ENCODE measurements at regions not wholly inside any gene's neighbourhood (a gene's known extent, or its start where the extent isn't known, plus 50 kb on each side); places are given as distances from the start of the nearest gene placed in this dataset.

DNA sequence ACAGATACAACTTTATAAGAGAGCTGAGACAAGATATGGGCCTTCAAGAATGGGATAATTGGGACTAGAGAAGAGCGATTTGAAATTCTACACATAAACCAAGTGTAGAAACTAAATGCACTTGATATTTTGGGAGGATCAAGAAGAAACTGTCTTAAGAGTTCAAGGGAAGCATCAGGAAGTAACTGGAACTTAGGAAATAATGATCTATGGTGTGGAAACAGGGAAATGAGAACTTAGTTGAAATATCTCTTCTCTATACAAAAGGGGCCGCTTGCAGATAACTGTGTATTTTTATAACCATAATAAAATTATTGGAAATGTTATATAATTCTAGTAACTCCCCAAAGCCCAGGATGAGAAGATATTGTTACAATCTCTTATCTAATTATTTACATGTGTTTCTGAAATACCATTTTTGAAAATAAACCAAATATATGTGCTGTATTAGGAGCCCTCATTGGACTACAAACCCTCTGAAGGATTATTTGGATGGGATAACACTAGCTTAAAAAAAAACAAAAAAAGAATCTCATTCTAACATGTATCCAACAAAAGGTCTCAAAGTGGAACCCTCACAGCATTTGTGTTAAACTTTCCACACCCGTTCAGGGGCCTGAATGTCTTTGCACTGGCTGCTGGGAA lies 84.7 kb upstream of the FLRT2 start:
- TF ChIP-seq, protein P1, sequence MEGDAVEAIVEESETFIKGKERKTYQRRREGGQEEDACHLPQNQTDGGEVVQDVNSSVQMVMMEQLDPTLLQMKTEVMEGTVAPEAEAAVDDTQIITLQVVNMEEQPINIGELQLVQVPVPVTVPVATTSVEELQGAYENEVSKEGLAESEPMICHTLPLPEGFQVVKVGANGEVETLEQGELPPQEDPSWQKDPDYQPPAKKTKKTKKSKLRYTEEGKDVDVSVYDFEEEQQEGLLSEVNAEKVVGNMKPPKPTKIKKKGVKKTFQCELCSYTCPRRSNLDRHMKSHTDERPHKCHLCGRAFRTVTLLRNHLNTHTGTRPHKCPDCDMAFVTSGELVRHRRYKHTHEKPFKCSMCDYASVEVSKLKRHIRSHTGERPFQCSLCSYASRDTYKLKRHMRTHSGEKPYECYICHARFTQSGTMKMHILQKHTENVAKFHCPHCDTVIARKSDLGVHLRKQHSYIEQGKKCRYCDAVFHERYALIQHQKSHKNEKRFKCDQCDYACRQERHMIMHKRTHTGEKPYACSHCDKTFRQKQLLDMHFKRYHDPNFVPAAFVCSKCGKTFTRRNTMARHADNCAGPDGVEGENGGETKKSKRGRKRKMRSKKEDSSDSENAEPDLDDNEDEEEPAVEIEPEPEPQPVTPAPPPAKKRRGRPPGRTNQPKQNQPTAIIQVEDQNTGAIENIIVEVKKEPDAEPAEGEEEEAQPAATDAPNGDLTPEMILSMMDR (IDR thresholded peaks at IDR 0.05), result no peak
- no peak for TF ChIP-seq EP300 (IDR thresholded peaks at IDR 0.05)
- no peak for TF ChIP-seq POLR2A (IDR thresholded peaks at IDR 0.05)

Data from ovary (tissue), 3 donors.